GM12878 (cell line): ENCODE measurements at regions not wholly inside any gene's neighbourhood (a gene's known extent, or its start where the extent isn't known, plus 50 kb on each side); places are given as distances from the start of the nearest gene placed in this dataset.

Experiments used
- ATAC-seq: fragments of 200-7000 bp; cut with Tn5 transposase; 3 replicates; pipeline ENCODE4 v1.9.1; 2020; ENCODE audit warnings: mild to moderate bottlenecking, moderate library complexity
- BruUV-seq: library from RNA; stranded (reverse); fragments of 400-500 nt; replicated peaks from 2 replicates; lab custom pipeline; 2021; lab: Mats Ljungman, UMichigan
- CTCF ChIA-PET: fragments of 300-600 bp; sonication (Branson Sonifier 250); formaldehyde crosslinking; extraction: SDS; loops from one replicate; lab custom pipeline; 2021; ENCODE audit warnings: inconsistent platforms; lab: Yijun Ruan, JAX
- POLR2A ChIA-PET: fragments of 350-600 bp; formaldehyde crosslinking; extraction: SDS; loops from one replicate; lab custom pipeline; 2021; ENCODE audit warnings: inconsistent platforms; lab: Charles Lee
- RAD21 ChIA-PET: fragments of 300-600 bp; sonication (Branson Sonifier 250); formaldehyde crosslinking; loops from one replicate; lab custom pipeline; 2023; ENCODE audit warnings: antibody characterized with exemption; ENCODE audit not compliant: unreplicated experiment; lab: Charles Lee
- SMC1A ChIA-PET: fragments of 300-600 bp; sonication (Branson Sonifier 250); formaldehyde crosslinking; loops from one replicate; lab custom pipeline; 2023; ENCODE audit not compliant: unreplicated experiment, uncharacterized antibody; lab: Charles Lee
- DNase-seq: peaks from one replicate; pipeline ENCODE4 v3.0.0-alpha.2; 2011; ENCODE audit warnings: low read depth, low spot score
- FAIRE-seq: peaks from 3 replicates; lab custom pipeline; 2011; peaks lifted over from hg19 to GRCh38; lab: Jason Lieb, UNC
- H2AFZ ChIP-seq: 2 replicates; pipeline ENCODE4 v1.6.0; 2011; ENCODE audit warnings: low read depth, low read length, control low read depth; ENCODE audit not compliant: control insufficient read depth
- H3K27ac ChIP-seq: 2 replicates; pipeline ENCODE4 v1.5.1; 2011; ENCODE audit warnings: control low read depth; ENCODE audit not compliant: control insufficient read depth, insufficient read depth
- H3K27me3 ChIP-seq, 2 experiments: replicated peaks in 1 of 2; 2 replicates each; pipeline versions ENCODE4 v1.6.0 to v1.6.1; 2011; ENCODE audit warnings: low read length in 1 of 2; ENCODE audit not compliant: control insufficient read depth in 2 of 2, insufficient read depth in 2 of 2
- H3K36me3 ChIP-seq, 2 experiments: 2 replicates each; pipeline ENCODE4 v1.5.1; 2011; ENCODE audit warnings: low read length in 1 of 2; ENCODE audit not compliant: control insufficient read depth in 2 of 2, insufficient read depth in 2 of 2
- H3K4me1 ChIP-seq: 2 replicates; pipeline ENCODE4 v1.6.1; 2011; ENCODE audit warnings: mild to moderate bottlenecking, low read length, moderate library complexity, mixed read lengths; ENCODE audit not compliant: control insufficient read depth, insufficient read depth
- H3K4me2 ChIP-seq: 2 replicates; pipeline ENCODE4 v1.6.0; 2011; ENCODE audit warnings: control low read depth; ENCODE audit not compliant: control insufficient read depth, insufficient read depth
- H3K4me3 ChIP-seq: fragments of 200-600 bp; sonication (generic); 2 replicates; pipeline ENCODE4 v1.5.1; 2016
- H3K79me2 ChIP-seq: 2 replicates; pipeline ENCODE4 v1.6.0; 2011; ENCODE audit warnings: low read length; ENCODE audit not compliant: control insufficient read depth, insufficient read depth
- H3K9ac ChIP-seq: 2 replicates; pipeline ENCODE4 v1.8.0; 2011; ENCODE audit warnings: low read length, control low read depth, mixed read lengths; ENCODE audit not compliant: control insufficient read depth, insufficient read depth
- H3K9me3 ChIP-seq: replicated peaks from 3 replicates; pipeline ENCODE4 v1.5.1; 2011; ENCODE audit warnings: mild to moderate bottlenecking, low read length; ENCODE audit not compliant: control insufficient read depth, insufficient read depth
- H4K20me1 ChIP-seq: 2 replicates; pipeline ENCODE4 v1.6.0; 2011; ENCODE audit not compliant: control insufficient read depth, insufficient read depth
- CBFB ChIP-seq: IDR thresholded peaks from 2 replicates; pipeline ENCODE4 v1.6.1; 2016; ENCODE audit warnings: antibody characterized with exemption, low read depth
- CEBPB ChIP-seq, 2 experiments: fragments of 150-350 bp in 1 of 2; IDR thresholded peaks; 2 replicates each; pipeline ENCODE4 v1.6.1; 2012 to 2014; ENCODE audit warnings: low read depth in 2 of 2, low read length in 2 of 2, borderline replicate concordance in 1 of 2, inconsistent platforms in 1 of 2
- E2F8 ChIP-seq: fragments of 450-650 bp; IDR thresholded peaks from 2 replicates; pipeline ENCODE4 v1.6.1; 2018; ENCODE audit warnings: mild to moderate bottlenecking, low read depth, moderate library complexity; ENCODE audit not compliant: partially characterized antibody
- MYB ChIP-seq: fragments of 150-350 bp; IDR thresholded peaks from 2 replicates; pipeline ENCODE4 v1.6.1; 2014; ENCODE audit warnings: mild to moderate bottlenecking, low read depth, low read length, borderline replicate concordance
- POU2F2 ChIP-seq: IDR thresholded peaks from 3 replicates; pipeline ENCODE4 v1.6.1; 2011; ENCODE audit warnings: low read depth, mild to moderate bottlenecking, low read length, borderline replicate concordance
- WGBS: methylation state at CpG from one replicate; pipeline ENCODE4 v1.1.6; 2016; ENCODE audit warnings: low lambda C conversion rate; ENCODE audit not compliant: insufficient replicate concordance, insufficient coverage; ENCODE audit errors: missing lambda C conversion rate; 5-methylcytosine and 5-hydroxymethylcytosine counted together
- in situ Hi-C: fragments of 300-500 bp; cut with MboI; formaldehyde crosslinking; loops from 9 replicates; pipeline ENCODE4 v1.14.3; 2018; ENCODE audit warnings: mixed read lengths
- intact Hi-C: fragments of 100-400 bp; cut with micrococcal nuclease; formaldehyde crosslinking; loops from one replicate; pipeline ENCODE4 v1.14.2; 2022; ENCODE audit not compliant: unreplicated experiment
- TF ChIP-seq, protein P1 (sequence below): IDR thresholded peaks from 2 replicates; pipeline ENCODE4 v1.6.1; 2011; ENCODE audit warnings: borderline replicate concordance, low read depth, mild to moderate bottlenecking, moderate library complexity, low read length; ENCODE audit not compliant: insufficient read depth, poor library complexity, severe bottlenecking
- TF ChIP-seq, protein P2 (sequence below): IDR thresholded peaks from 2 replicates; pipeline ENCODE4 v1.6.1; 2011; ENCODE audit warnings: borderline replicate concordance, low read depth, mild to moderate bottlenecking, moderate library complexity, mixed read lengths, low read length; ENCODE audit not compliant: insufficient read depth; ENCODE audit errors: extremely low read length

DNA sequence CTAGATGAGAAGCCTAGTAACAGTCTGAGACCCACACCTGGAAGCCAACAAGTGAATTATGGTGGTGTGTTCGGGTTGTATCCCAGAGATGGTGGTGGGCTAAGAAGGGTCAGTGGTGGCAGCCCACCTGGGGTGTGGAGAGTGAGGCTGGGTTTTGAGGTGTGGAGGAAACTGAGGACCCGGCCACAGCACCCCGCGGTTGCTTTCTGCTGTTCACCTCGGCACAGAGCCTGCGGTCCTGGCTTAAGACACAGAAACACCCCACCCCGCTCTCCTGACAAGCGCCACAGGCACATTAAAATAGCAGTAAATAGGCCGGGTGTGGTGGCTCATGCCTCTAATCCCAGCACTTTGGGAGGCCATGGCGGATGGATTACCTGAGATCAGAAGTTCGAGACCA, 395.1 kb downstream of the GLRX3 start:
- 40% methylated on average over 11 of the region's 11 CpGs for WGBS
- no peaks in the 10 kb centered on the region for H4K20me1 ChIP-seq

More for the DNA sequence above, 395.1 kb downstream of the GLRX3 start:
- Histone ChIP-seq H3K27me3 (no peaks in the 10 kb centered on the region), H3K36me3 (no peaks in the 10 kb centered on the region), H3K9me3 (no peaks in the 10 kb centered on the region), H3K9ac (no peak overlapping the region), H2AFZ (no peak overlapping the region)
- ChIA-PET RAD21 (no interaction called here), SMC1A (no interaction called here)
- FAIRE-seq (no peak), ATAC-seq (no peak)
- TF ChIP-seq E2F8: no peak
- no peak for TF ChIP-seq CEBPB (IDR thresholded peaks at IDR 0.05; ENCODE audit: borderline replicate concordance in 1 of 2, low read depth in 2 of 2, low read length in 2 of 2)
- no peak for TF ChIP-seq POU2F2
- TF ChIP-seq CBFB: no peak
- no peak for TF ChIP-seq MYB
- TF ChIP-seq, protein P1, sequence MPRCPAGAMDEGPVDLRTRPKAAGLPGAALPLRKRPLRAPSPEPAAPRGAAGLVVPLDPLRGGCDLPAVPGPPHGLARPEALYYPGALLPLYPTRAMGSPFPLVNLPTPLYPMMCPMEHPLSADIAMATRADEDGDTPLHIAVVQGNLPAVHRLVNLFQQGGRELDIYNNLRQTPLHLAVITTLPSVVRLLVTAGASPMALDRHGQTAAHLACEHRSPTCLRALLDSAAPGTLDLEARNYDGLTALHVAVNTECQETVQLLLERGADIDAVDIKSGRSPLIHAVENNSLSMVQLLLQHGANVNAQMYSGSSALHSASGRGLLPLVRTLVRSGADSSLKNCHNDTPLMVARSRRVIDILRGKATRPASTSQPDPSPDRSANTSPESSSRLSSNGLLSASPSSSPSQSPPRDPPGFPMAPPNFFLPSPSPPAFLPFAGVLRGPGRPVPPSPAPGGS: no peak
- TF ChIP-seq, protein P2, sequence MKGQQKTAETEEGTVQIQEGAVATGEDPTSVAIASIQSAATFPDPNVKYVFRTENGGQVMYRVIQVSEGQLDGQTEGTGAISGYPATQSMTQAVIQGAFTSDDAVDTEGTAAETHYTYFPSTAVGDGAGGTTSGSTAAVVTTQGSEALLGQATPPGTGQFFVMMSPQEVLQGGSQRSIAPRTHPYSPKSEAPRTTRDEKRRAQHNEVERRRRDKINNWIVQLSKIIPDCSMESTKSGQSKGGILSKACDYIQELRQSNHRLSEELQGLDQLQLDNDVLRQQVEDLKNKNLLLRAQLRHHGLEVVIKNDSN: no peak
- TF ChIP-seq, all 136 proteins: peak for 0
- in situ Hi-C loops (no loop called here), intact Hi-C loops (no loop called here)
- Histone ChIP-seq H3K4me2 (no peak overlapping the region), H3K27ac (no peak overlapping the region), H3K79me2 (no peaks in the 10 kb centered on the region), H3K4me1 (no peaks in the 10 kb centered on the region), H3K4me3 (no peak overlapping the region)
- ChIA-PET CTCF (no interaction called here), POLR2A (no interaction called here)
- BruUV-seq: no TSS peak
- DNase-seq: no peak
